ENCODE measurements at regions not wholly inside any gene's neighbourhood (a gene's known extent, or its start where the extent isn't known, plus 50 kb on each side); places are given as distances from the start of the nearest gene placed in this dataset.

DNA sequence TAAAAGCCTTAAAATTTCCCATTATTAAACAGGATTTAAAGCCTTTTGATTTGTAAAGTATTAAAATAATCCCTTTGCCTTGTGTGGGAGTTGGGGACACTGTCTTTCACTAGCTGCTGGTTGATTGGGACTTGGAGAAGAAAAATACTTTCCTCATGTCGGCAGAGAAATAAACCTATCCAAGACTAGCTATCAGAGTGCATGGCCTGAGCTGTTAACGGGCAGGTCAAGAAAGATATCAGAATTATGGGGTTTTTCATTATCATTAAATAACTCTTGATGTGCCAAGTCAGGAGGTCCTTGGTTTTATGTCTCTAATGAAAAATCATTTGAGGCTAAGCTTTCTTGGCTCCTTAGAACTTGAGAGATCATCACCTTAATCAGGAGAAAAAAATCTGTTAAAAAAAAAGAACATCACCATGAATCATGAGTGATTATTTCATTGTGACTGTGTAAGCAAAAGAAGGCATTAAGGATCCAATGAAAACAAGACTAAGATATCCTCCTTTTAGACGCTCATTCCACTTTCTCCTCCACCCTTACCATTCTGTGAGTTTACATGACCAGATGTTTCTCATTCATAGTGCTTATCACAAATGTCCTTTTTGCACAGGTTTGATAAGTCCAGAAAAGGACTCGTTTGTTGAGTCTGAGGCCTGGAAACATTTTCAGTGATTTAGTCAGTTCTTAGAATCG is 140.4 kb upstream of the EGFLAM start:
- H3K4me1 Mint-ChIP-seq (ENCODE audit: low read depth) = no peaks in the 10 kb centered on the region
- Histone ChIP-seq H3K27me3 (ENCODE audit: control insufficient read depth in 1 of 2, insufficient read depth in 2 of 2, low read length in 2 of 2) (no peaks in the 10 kb centered on the region), H3K4me3 (ENCODE audit: low read length) (no peak overlapping the region), H3K9me3 (ENCODE audit: control insufficient read depth in 1 of 2, insufficient read depth in 1 of 2, low read length in 2 of 2) (no peaks in the 10 kb centered on the region), H3K4me1 (ENCODE audit: insufficient read depth, low read length) (no peaks in the 10 kb centered on the region), H3K27ac (ENCODE audit: low read depth in 1 of 2, low read length in 2 of 2) (no peak overlapping the region), H3K36me3 (ENCODE audit: insufficient read depth, low read length) (no peaks in the 10 kb centered on the region)
- H3K9me3 Mint-ChIP-seq = peaks cover 7% of the 10 kb centered on the region
- DNase-seq = no peak
- H3K27me3 Mint-ChIP-seq = no peaks in the 10 kb centered on the region
- CTCF ChIA-PET = no interaction called here
- TF ChIP-seq, protein P1, sequence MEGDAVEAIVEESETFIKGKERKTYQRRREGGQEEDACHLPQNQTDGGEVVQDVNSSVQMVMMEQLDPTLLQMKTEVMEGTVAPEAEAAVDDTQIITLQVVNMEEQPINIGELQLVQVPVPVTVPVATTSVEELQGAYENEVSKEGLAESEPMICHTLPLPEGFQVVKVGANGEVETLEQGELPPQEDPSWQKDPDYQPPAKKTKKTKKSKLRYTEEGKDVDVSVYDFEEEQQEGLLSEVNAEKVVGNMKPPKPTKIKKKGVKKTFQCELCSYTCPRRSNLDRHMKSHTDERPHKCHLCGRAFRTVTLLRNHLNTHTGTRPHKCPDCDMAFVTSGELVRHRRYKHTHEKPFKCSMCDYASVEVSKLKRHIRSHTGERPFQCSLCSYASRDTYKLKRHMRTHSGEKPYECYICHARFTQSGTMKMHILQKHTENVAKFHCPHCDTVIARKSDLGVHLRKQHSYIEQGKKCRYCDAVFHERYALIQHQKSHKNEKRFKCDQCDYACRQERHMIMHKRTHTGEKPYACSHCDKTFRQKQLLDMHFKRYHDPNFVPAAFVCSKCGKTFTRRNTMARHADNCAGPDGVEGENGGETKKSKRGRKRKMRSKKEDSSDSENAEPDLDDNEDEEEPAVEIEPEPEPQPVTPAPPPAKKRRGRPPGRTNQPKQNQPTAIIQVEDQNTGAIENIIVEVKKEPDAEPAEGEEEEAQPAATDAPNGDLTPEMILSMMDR (IDR thresholded peaks at IDR 0.05) = no peak
- no peak overlapping the region for H3K27ac Mint-ChIP-seq
- H3K36me3 Mint-ChIP-seq (ENCODE audit: low read depth) = no peaks in the 10 kb centered on the region
- intact Hi-C loops (cut with DNase I, micrococcal nuclease) = no loop called here
- no peak for ATAC-seq (ENCODE audit: poor library complexity)
- POLR2A ChIA-PET = no interaction called here
- no peak overlapping the region for H3K4me3 Mint-ChIP-seq

GRCh38 chr5:38115318-38115827 is 143.0 kb upstream of the EGFLAM start:
- H3K27me3 ChIP-seq (ENCODE audit: control insufficient read depth in 1 of 2, insufficient read depth in 2 of 2, low read length in 2 of 2) = no peaks in the 10 kb centered on the region
- no peaks in the 10 kb centered on the region for H3K4me1 Mint-ChIP-seq (ENCODE audit: low read depth)
- DNase-seq (no peak), ATAC-seq (ENCODE audit: poor library complexity) (no peak)
- ChIA-PET CTCF (no interaction called here), POLR2A (no interaction called here)
- H3K27ac ChIP-seq (ENCODE audit: low read depth in 1 of 2, low read length in 2 of 2) = no peak overlapping the region
- H3K4me3 ChIP-seq (ENCODE audit: low read length) = no peak overlapping the region
- H3K4me1 ChIP-seq (ENCODE audit: insufficient read depth, low read length) = no peaks in the 10 kb centered on the region
- no peaks in the 10 kb centered on the region for H3K27me3 Mint-ChIP-seq
- TF ChIP-seq, protein P1 (IDR thresholded peaks at IDR 0.05) = no peak
- no peaks in the 10 kb centered on the region for H3K9me3 ChIP-seq (ENCODE audit: control insufficient read depth in 1 of 2, insufficient read depth in 1 of 2, low read length in 2 of 2)
- intact Hi-C loops (cut with DNase I, micrococcal nuclease) = no loop called here
- no peaks in the 10 kb centered on the region for H3K36me3 ChIP-seq (ENCODE audit: insufficient read depth, low read length)
- H3K9me3 Mint-ChIP-seq = peaks cover 7% of the 10 kb centered on the region
- no peak overlapping the region for H3K4me3 Mint-ChIP-seq
- H3K27ac Mint-ChIP-seq = no peak overlapping the region
- no peaks in the 10 kb centered on the region for H3K36me3 Mint-ChIP-seq (ENCODE audit: low read depth)

- ATAC-seq (ENCODE audit: poor library complexity) = no peak
- CTCF ChIA-PET = no interaction called here
- H3K27ac Mint-ChIP-seq = no peak overlapping the region
- TF ChIP-seq, protein P1 (IDR thresholded peaks at IDR 0.05) = no peak
- H3K4me3 ChIP-seq (ENCODE audit: low read length) = no peak overlapping the region
- no peaks in the 10 kb centered on the region for H3K4me1 ChIP-seq (ENCODE audit: insufficient read depth, low read length)
- no peaks in the 10 kb centered on the region for H3K27me3 Mint-ChIP-seq
- no peaks in the 10 kb centered on the region for H3K36me3 ChIP-seq (ENCODE audit: insufficient read depth, low read length)
- H3K27ac ChIP-seq (ENCODE audit: low read depth in 1 of 2, low read length in 2 of 2) = no peak overlapping the region
- peaks cover 3% of the 10 kb centered on the region for H3K9me3 Mint-ChIP-seq
- no peaks in the 10 kb centered on the region for H3K9me3 ChIP-seq (ENCODE audit: control insufficient read depth in 1 of 2, insufficient read depth in 1 of 2, low read length in 2 of 2)
- no peak for DNase-seq
- intact Hi-C loops (cut with DNase I, micrococcal nuclease) = no loop called here
- no peaks in the 10 kb centered on the region for H3K4me1 Mint-ChIP-seq (ENCODE audit: low read depth)
- H3K36me3 Mint-ChIP-seq (ENCODE audit: low read depth) = no peaks in the 10 kb centered on the region
- no peak overlapping the region for H3K4me3 Mint-ChIP-seq
- POLR2A ChIA-PET = no interaction called here
- no peaks in the 10 kb centered on the region for H3K27me3 ChIP-seq (ENCODE audit: control insufficient read depth in 1 of 2, insufficient read depth in 2 of 2, low read length in 2 of 2)
These were observed 144.5 kb upstream of the EGFLAM start for GRCh38 chr5:38113880-38114279.

Data from CD4-positive, alpha-beta T cell (primary cell).